Endothelial cell of umbilical vein (primary cell): ENCODE measurements at regions not wholly inside any gene's neighbourhood (a gene's known extent, or its start where the extent isn't known, plus 50 kb on each side); places are given as distances from the start of the nearest gene placed in this dataset.

Experiments
- BruUV-seq: library from RNA; stranded (reverse); fragments of 400-500 nt; replicated peaks from 2 replicates; lab custom pipeline; 2021; lab: Mats Ljungman, UMichigan
- CTCF ChIA-PET: fragments of 300-600, 350-600 bp; sonication (Branson Sonifier 250); formaldehyde crosslinking; loops from one replicate; lab custom pipeline; 2021; ENCODE audit warnings: antibody characterized with exemption, inconsistent platforms; lab: Charles Lee
- POLR2A ChIA-PET: fragments of 300-600, 350-600 bp; sonication (Branson Sonifier 250); formaldehyde crosslinking; loops from one replicate; lab custom pipeline; 2021; ENCODE audit warnings: antibody characterized with exemption, inconsistent platforms; lab: Charles Lee
- DNase-seq: peaks from one replicate; pipeline ENCODE4 v3.0.0-alpha.2; 2011; ENCODE audit warnings: low read depth, low spot score
- FAIRE-seq: peaks from 2 replicates; lab custom pipeline; 2011; peaks lifted over from hg19 to GRCh38; lab: Jason Lieb, UNC
- H2AFZ ChIP-seq: 2 replicates; pipeline ENCODE4 v1.6.0; 2012; ENCODE audit warnings: low read depth, low read length, control low read depth, inconsistent platforms
- H3K27ac ChIP-seq: 2 replicates; pipeline ENCODE4 v1.5.1; 2011; ENCODE audit warnings: low read depth, mild to moderate bottlenecking, control low read depth, low read length, moderate library complexity; ENCODE audit not compliant: insufficient read depth
- H3K27me3 ChIP-seq, 2 experiments: 2 replicates each; pipeline versions ENCODE4 v1.6.0 to v1.6.1; 2011; ENCODE audit warnings: low read length in 2 of 2, mixed read lengths in 1 of 2; ENCODE audit not compliant: control insufficient read depth in 2 of 2, insufficient read depth in 2 of 2
- H3K36me3 ChIP-seq, 2 experiments: 2 replicates in 1 of 2; 3 replicates in 1 of 2; pipeline ENCODE4 v1.5.1; 2011; ENCODE audit warnings: low read length in 2 of 2, mild to moderate bottlenecking in 1 of 2, moderate library complexity in 1 of 2; ENCODE audit not compliant: control insufficient read depth in 2 of 2, insufficient read depth in 2 of 2; ENCODE audit errors: extremely low read depth in 1 of 2
- H3K4me1 ChIP-seq: 3 replicates; pipeline ENCODE4 v1.5.1; 2011; ENCODE audit warnings: mild to moderate bottlenecking, low read length; ENCODE audit not compliant: control insufficient read depth, insufficient read depth; ENCODE audit errors: extremely low read depth
- H3K4me2 ChIP-seq: 2 replicates; pipeline ENCODE4 v1.6.1; 2011; ENCODE audit warnings: low read length, control low read depth, mixed read lengths; ENCODE audit not compliant: insufficient read depth
- H3K4me3 ChIP-seq, 3 experiments: fragments of 200-600 bp in 1 of 3; sonication (generic), shearing (Covaris generic) in 1 of 3; replicated peaks in 1 of 3; 2 replicates each; pipeline ENCODE4 v1.5.1; 2011 to 2016; ENCODE audit warnings: control low read depth in 3 of 3, low read length in 3 of 3, mild to moderate bottlenecking in 2 of 3, inconsistent platforms in 1 of 3, low read depth in 1 of 3, moderate library complexity in 1 of 3; ENCODE audit not compliant: insufficient read depth in 1 of 3
- H3K79me2 ChIP-seq: 2 replicates; pipeline ENCODE4 v1.6.0; 2012; ENCODE audit warnings: low read length, inconsistent platforms; ENCODE audit not compliant: control insufficient read depth, insufficient read depth
- H3K9ac ChIP-seq: replicated peaks from 2 replicates; pipeline ENCODE3; 2011; ENCODE audit warnings: low read length, control low read depth; ENCODE audit not compliant: insufficient read depth; ENCODE audit errors: extremely low read depth
- H3K9me1 ChIP-seq: replicated peaks from 3 replicates; pipeline ENCODE4 v1.6.0; 2011; ENCODE audit warnings: mild to moderate bottlenecking, low read length; ENCODE audit not compliant: control insufficient read depth, insufficient read depth; ENCODE audit errors: extremely low read depth
- H3K9me3 ChIP-seq: replicated peaks from 2 replicates; pipeline ENCODE4 v1.5.1; 2012; ENCODE audit warnings: low read length, inconsistent platforms; ENCODE audit not compliant: control insufficient read depth, insufficient read depth
- H4K20me1 ChIP-seq: replicated peaks from 2 replicates; pipeline ENCODE3; 2011; ENCODE audit warnings: mild to moderate bottlenecking, low read length; ENCODE audit not compliant: control insufficient read depth, insufficient read depth; ENCODE audit errors: extremely low read depth
- EZH2 ChIP-seq: IDR thresholded peaks from 2 replicates; pipeline ENCODE4 v1.6.1; 2012; ENCODE audit warnings: borderline replicate concordance, low read depth, mild to moderate bottlenecking, moderate library complexity, low read length, inconsistent platforms; ENCODE audit not compliant: severe bottlenecking
- FOS ChIP-seq: IDR thresholded peaks from 2 replicates; pipeline ENCODE4 v1.6.1; 2011; ENCODE audit warnings: mild to moderate bottlenecking, low read length, moderate library complexity, borderline replicate concordance; ENCODE audit not compliant: insufficient read depth
- GATA2 ChIP-seq: IDR thresholded peaks from 2 replicates; pipeline ENCODE4 v1.7.0; 2011; ENCODE audit warnings: low read depth, mild to moderate bottlenecking, moderate library complexity, mixed read lengths, low read length; ENCODE audit not compliant: insufficient read length, insufficient read depth
- JUN ChIP-seq: IDR thresholded peaks from 2 replicates; pipeline ENCODE4 v1.6.1; 2011; ENCODE audit warnings: borderline replicate concordance, low read depth; ENCODE audit not compliant: insufficient read length, insufficient read depth
- MYC ChIP-seq: IDR thresholded peaks from one replicate; pipeline ENCODE4 v1.6.1; 2011; ENCODE audit warnings: mild to moderate bottlenecking, low read depth, low read length
- POLR2A ChIP-seq: IDR thresholded peaks from 2 replicates; pipeline ENCODE4 v1.6.1; 2012; ENCODE audit warnings: low read depth, mild to moderate bottlenecking, control low read depth, low read length
- POLR2AphosphoS5 ChIP-seq: IDR thresholded peaks from 2 replicates; pipeline ENCODE4 v1.6.1; 2012; ENCODE audit warnings: low read depth, mild to moderate bottlenecking, control low read depth, low read length, moderate library complexity; ENCODE audit not compliant: insufficient read depth
- dilution Hi-C: fragments of 300-500 bp; cut with MboI; formaldehyde crosslinking; loops from one replicate; pipeline ENCODE4 v1.15.0; 2019; ENCODE audit warnings: low sequenced_read_pairs; ENCODE audit not compliant: extremely low pct_ligation_motif_present
- intact Hi-C: fragments of 100-400 bp; cut with micrococcal nuclease; formaldehyde crosslinking; loops from one replicate; pipeline ENCODE4 v1.10.0; 2022
- TF ChIP-seq, protein P1 (sequence below), 2 donors: IDR thresholded peaks; 1 replicate in 1 of 2; 2 replicates in 1 of 2; pipeline ENCODE4 v1.5.1; 2011; ENCODE audit warnings: low read length in 2 of 2, mild to moderate bottlenecking in 2 of 2, moderate library complexity in 2 of 2, control low read depth in 1 of 2, inconsistent platforms in 1 of 2, low read depth in 1 of 2; ENCODE audit not compliant: insufficient read depth in 1 of 2; ENCODE audit errors: extremely low read depth in 1 of 2
- TF ChIP-seq, protein P2 (sequence below): IDR thresholded peaks from 2 replicates; pipeline ENCODE4 v1.6.1; 2011; ENCODE audit not compliant: insufficient read depth, insufficient read length

DNA sequence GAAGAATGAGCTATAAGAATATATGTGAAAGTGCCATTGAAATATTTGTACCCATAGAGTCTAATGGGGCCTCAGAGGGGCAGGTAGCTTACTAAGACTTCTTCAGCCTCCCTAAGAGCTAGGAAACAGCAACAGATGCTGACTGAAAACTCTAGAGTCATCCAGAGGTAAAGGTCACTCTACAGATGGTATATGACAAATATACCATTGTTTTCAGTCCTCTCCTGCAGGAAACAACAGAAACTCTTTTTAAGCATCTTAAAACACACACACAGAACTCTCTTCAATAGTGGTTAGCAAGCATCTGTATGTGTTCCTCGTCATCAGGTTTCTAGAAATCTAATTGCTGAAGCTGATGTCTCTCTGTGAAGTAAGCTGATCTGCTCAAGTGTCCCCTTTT is 313.8 kb upstream of the GATB start:
- no peaks in the 10 kb centered on the region for H3K9me3 ChIP-seq
- H4K20me1 ChIP-seq, result no peaks in the 10 kb centered on the region
- H3K4me2 ChIP-seq, result no peak overlapping the region
- intact Hi-C loops, result no loop called here
- BruUV-seq, result no TSS peak
- no peak overlapping the region for H2AFZ ChIP-seq
- FAIRE-seq (no peak), DNase-seq (peak; percentile 3)
- ChIA-PET POLR2A (no interaction called here), CTCF (interaction anchor here (1.1 kb wide), 1 partner anchor 22 kb away, joined by 3 read pairs; no protein-coding TSS in a partner anchor)
- no peak overlapping the region for H3K9ac ChIP-seq
- TF ChIP-seq MYC (no peak), FOS (no peak), POLR2AphosphoS5 (no peak), JUN (no peak), POLR2A (no peak), GATA2 (no peak), EZH2 (no peak)
- TF ChIP-seq, protein P1, sequence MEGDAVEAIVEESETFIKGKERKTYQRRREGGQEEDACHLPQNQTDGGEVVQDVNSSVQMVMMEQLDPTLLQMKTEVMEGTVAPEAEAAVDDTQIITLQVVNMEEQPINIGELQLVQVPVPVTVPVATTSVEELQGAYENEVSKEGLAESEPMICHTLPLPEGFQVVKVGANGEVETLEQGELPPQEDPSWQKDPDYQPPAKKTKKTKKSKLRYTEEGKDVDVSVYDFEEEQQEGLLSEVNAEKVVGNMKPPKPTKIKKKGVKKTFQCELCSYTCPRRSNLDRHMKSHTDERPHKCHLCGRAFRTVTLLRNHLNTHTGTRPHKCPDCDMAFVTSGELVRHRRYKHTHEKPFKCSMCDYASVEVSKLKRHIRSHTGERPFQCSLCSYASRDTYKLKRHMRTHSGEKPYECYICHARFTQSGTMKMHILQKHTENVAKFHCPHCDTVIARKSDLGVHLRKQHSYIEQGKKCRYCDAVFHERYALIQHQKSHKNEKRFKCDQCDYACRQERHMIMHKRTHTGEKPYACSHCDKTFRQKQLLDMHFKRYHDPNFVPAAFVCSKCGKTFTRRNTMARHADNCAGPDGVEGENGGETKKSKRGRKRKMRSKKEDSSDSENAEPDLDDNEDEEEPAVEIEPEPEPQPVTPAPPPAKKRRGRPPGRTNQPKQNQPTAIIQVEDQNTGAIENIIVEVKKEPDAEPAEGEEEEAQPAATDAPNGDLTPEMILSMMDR (IDR thresholded peaks at IDR 0.05; ENCODE audit: extremely low read depth in 1 of 2, insufficient read depth in 1 of 2, low read depth in 1 of 2, low read length in 2 of 2), result no peak
- TF ChIP-seq, protein P2, sequence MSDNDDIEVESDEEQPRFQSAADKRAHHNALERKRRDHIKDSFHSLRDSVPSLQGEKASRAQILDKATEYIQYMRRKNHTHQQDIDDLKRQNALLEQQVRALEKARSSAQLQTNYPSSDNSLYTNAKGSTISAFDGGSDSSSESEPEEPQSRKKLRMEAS, result no peak
- H3K4me1 ChIP-seq, result peaks cover 3% of the 10 kb centered on the region
- H3K79me2 ChIP-seq, result no peaks in the 10 kb centered on the region
- H3K36me3 ChIP-seq, result no peaks in the 10 kb centered on the region
- no peak overlapping the region for H3K4me3 ChIP-seq
- dilution Hi-C loops, result no loop called here
- no peak overlapping the region for H3K27ac ChIP-seq
- no peaks in the 10 kb centered on the region for H3K9me1 ChIP-seq
- H3K27me3 ChIP-seq, result peaks cover 2 to 6% of the 10 kb centered on the region in 2 experiments
